HG03175 (cell line): ENCODE measurements at regions not wholly inside any gene's neighbourhood (a gene's known extent, or its start where the extent isn't known, plus 50 kb on each side); places are given as distances from the start of the nearest gene placed in this dataset.

Experiments
- ATAC-seq: cut with Tn5 transposase; IDR thresholded peaks from one replicate; pipeline ENCODE4 v1.9.1; 2021; ENCODE audit warnings: mild to moderate bottlenecking, moderate library complexity; ENCODE audit not compliant: unreplicated experiment

DNA sequence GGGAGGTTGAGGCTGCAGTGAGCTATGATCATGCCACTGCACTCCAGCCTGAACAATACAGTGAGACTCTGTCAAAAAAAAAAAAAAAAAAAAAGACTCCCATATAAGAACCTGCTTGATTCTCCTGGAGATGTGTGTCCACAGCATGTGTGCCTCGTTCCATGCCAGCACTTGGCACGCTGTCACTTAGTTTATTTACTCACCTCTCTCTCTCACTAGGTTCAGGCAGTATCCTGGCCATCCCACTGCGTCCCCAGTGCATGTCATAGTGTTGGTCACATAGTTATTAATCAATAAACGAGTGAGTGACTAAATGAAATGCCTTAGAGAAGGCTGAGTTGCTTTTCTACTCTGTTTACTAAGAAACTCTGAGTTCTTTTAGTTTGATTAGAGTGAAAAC, 79.1 kb upstream of the GPR12 start:
- no peak for ATAC-seq

DNA sequence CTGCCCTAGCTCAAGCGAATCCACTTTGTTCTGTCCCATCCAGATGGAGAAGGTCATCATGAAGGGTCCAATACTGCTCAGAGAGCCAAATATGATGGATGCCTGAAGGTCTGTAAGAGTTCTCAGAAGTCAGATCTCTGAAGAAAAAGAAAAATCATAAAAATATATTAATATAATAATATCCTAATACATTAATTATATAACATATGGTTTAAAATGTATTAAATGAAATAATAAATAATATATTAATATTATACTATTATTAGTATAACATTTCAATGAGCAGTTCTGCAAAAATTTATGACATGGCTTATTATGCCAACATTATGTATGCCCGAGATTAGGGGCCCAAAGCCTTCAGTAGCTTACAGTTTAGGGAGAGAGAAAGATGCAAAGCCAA, 78.2 kb upstream of the GPR12 start:
- ATAC-seq, result no peak

DNA sequence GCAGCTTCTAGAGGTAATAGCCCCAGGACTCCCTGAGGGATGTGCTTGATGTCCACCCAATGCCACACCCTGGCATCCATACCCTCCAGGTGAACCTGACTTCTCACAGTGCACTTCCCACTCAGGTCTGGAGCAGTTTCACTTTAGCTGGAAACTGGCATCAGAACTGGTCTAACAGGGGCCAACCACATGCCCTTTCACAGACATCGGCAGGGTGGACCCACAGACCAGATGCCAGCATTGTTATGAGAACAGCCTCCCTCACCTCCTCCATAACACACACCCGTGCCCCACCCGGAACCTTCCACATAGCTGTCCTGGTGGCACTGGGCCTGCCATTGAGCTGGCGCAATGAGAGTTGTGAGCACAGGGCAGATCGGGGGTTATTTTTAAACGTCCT, 77.4 kb upstream of the GPR12 start:
- no peak for ATAC-seq

DNA sequence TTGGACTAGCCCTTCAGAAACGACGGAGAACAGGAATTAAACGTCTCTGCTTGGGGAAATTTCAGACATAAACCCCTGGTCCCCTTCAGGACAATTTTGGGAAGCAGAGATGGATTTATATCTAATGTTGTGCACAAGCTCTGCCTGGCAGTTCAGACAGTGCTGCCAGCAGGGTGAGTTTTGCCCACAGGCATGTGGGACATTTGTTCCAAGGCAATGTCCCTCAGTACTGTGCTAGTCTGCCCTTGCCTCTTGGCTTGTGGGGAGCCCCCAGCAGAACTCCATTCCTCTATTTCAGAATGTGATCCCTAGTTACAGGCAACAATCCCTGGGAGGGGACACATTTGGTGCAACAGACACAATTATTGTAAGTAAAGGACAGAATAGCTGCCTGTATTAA, 76.5 kb upstream of the GPR12 start:
- no peak for ATAC-seq

DNA sequence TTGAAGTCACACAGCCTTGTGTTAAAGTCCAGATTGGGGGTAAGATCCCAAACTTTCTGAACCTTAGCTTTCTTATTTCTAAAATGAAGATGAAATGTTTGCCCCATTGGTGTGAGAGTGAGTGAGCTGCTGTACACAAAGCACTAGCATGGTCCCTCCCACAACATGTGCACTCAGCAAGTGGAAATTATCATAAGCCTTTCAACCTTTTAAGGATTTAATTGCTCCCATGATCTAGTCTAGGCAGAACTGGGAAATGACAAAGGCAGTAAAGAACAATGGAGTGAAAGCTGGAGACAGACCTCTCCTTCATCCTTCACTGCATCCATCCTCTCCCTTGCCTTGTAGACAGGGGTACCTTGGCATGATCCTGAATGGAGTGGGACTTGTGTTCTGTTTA, 76.0 kb upstream of the GPR12 start:
- no peak for ATAC-seq

DNA sequence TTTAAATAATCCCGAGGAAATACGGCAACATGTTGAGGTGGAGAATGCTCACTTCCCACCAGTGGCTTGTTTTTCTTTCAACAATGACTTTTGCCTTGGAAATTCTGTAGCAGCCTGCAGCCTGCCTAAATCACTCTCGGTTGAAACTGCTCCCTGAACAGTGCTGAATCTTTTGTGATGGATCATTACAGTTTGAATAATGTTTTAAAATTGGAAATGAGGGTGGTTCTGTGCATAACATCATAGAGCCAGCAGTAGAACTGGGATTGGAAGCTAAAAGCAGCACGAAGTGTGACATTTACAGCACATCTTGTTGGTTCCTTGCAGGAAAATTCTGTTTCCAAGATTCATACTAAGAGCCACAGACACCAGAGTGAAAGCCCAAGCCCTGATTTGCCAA, 74.1 kb upstream of the GPR12 start:
- ATAC-seq, result no peak

GRCh38 chr13:26831336-26831908, 70.8 kb upstream of the GPR12 start:
- no peak for ATAC-seq

- no peak for ATAC-seq
Measured at GRCh38 chr13:26829716-26830115, 69.1 kb upstream of the GPR12 start.

DNA sequence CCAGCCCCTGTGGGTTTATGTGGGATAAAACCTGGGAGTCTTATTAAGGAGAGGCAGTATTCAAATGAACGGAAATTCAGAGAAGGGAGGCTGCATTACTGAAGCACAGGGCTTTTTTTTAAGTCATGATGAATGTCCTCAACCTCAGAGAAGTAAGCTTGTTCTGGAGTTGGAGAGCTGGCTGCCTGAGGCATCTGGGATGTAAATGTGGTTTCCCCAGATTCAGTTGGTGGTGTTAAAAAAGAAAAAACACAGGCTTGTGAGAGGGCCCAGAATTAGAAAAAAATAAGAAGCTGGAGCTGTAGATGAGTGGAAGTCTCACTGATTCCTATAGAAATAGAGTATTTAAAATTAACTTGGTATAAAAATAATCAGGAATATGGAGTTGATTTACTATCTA, 64.0 kb upstream of the GPR12 start:
- no peak for ATAC-seq

GRCh38 chr13:26822146-26822545, 61.6 kb upstream of the GPR12 start:
- no peak for ATAC-seq

DNA sequence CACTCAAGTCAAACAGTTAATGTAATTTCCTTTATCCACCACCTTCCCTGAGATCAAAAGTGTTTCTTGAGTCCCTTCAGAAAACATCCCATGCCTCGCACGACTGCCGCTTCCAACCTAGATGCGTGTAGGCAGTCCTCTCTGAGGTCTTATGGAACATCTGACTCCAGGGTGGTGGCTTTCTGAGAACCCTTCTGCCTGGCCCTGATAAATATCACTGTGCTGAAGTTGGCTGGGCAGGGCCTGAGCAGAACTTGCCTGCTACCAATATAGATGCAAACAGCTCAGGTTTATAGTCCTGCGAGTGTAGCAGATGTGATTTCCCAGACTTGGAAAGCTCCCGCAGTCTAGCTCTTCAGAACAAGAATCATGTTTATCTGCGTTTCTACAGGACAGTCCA, 61.1 kb upstream of the GPR12 start:
- ATAC-seq, result no peak

GRCh38 chr13:26820871-26821270, 60.3 kb upstream of the GPR12 start:
- ATAC-seq, result no peak

DNA sequence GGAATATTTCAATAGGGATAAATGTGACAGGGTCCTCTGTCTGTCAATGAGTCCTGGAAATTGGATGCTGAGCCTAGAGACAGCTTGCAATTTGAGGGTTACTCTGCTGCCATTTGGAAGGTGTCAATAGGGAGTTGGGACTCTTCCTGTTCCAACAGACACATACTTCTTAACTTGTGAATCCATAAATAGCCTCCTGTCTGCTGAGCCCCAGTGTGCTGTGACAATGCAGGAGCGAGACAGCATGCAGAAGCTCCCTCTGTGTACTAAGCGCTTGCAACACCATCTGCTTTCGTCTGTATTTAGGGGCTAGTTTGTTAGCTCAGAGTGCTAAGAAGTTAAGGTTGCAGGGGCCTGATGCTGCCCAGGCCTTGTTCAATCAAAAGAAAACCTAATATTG, 58.5 kb upstream of the GPR12 start:
- ATAC-seq, result no peak

DNA sequence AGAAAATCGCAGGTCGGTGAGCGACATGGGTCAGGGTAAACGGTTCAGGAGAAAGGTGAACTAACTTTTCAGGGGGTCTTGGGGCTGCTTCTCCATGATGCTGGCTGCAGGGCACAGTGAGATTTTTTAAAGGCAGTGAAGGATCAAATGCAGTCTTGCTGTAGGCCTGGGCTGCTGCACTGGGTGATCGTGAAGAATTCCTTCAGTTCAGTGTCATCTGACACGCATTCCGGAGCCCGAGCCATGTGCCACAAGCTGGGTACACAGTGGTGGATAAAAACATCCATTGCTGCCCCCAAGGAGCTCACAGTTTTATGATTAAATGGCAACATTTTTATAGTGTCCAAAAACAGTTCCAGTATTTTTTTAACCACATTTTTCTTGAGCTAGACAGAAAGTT, 56.3 kb upstream of the GPR12 start:
- ATAC-seq, result no peak

- no peak for ATAC-seq
Measured at GRCh38 chr13:26813980-26814348, 53.4 kb upstream of the GPR12 start.

DNA sequence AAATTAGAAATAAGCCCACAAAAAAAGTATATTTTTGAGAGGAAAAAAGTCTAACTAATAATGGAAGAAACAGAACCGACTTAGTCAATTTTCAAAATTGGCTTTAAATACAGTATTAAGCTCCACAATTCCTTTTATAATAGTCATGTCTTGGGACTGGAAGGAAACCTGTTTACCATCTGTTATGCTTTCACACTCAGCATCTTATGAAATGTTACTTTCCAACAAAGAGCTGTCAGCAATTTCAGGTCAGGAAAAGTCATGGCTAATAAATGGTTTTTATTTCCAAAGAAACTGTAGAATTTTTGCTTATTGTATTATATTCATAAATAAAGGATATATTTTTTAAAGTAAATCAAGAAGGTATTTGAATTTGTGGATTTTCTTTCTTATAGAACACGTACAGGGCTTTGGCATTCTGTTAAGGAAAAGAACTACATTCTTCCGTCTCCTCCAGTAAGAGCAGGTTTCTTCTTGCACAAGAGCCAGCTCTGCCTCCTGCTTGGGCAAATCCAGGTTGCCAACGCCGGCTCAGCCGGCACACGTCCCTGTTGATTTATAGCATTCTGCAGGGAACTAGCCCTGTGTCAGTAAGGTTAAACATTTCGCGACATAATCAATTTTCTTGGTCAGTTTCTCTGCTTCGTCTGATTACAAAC, 52.9 kb upstream of the GPR12 start:
- ATAC-seq, result no peak

GRCh38 chr13:26811581-26811980, 51.0 kb upstream of the GPR12 start:
- no peak for ATAC-seq
